ENCODE measurements at regions not wholly inside any gene's neighbourhood (a gene's known extent, or its start where the extent isn't known, plus 50 kb on each side); places are given as distances from the start of the nearest gene placed in this dataset.

DNA sequence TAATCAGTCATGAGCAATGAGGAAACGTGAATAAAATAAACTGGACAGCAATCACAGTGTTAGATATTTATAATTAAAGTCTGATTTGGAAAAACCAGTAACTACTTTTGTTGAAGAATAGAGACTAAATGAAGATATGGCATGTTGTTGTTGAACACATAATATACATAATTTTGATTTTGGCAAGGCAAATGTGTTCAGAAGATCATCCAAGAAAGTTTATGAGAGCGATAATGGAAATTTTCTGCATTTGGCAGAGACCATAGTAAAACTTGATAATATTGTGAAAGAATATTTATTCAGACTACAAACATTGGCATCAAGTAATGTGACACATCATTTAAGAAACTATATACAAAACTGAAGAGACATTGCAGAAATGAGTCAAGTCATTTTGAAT, 620.7 kb downstream of the TMA16 start:
- TF ChIP-seq CTCF (IDR thresholded peaks at IDR 0.05) (no peak), POLR2A (IDR thresholded peaks at IDR 0.05) (no peak)

Measured in body of pancreas (tissue), 4 donors.